ENCODE measurements at regions not wholly inside any gene's neighbourhood (a gene's known extent, or its start where the extent isn't known, plus 50 kb on each side); places are given as distances from the start of the nearest gene placed in this dataset.
"Not testable (repeated sequence)": the region's sequence is repeated elsewhere in the genome, so short reads cannot be mapped to it uniquely, and the experiment has no call there.

GRCh38 chr5:53265043-53265442, 155.5 kb upstream of the MOCS2 start:
- no peaks in the 10 kb centered on the region for H3K27me3 ChIP-seq
- H3K36me3 ChIP-seq = no peaks in the 10 kb centered on the region
- TF ChIP-seq, protein P1, sequence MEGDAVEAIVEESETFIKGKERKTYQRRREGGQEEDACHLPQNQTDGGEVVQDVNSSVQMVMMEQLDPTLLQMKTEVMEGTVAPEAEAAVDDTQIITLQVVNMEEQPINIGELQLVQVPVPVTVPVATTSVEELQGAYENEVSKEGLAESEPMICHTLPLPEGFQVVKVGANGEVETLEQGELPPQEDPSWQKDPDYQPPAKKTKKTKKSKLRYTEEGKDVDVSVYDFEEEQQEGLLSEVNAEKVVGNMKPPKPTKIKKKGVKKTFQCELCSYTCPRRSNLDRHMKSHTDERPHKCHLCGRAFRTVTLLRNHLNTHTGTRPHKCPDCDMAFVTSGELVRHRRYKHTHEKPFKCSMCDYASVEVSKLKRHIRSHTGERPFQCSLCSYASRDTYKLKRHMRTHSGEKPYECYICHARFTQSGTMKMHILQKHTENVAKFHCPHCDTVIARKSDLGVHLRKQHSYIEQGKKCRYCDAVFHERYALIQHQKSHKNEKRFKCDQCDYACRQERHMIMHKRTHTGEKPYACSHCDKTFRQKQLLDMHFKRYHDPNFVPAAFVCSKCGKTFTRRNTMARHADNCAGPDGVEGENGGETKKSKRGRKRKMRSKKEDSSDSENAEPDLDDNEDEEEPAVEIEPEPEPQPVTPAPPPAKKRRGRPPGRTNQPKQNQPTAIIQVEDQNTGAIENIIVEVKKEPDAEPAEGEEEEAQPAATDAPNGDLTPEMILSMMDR (IDR thresholded peaks at IDR 0.05) = no peak
- no peak overlapping the region for H3K27ac ChIP-seq
- no peak for DNase-seq (ENCODE audit: low spot score in 2 of 2)
- no peaks in the 10 kb centered on the region for H3K9me3 ChIP-seq
- no peak overlapping the region for H3K4me3 ChIP-seq
- no peaks in the 10 kb centered on the region for H3K4me1 ChIP-seq
- intact Hi-C loops (cut with DNase I) = loop anchor here (10.0 kb wide), 1 partner anchor 960 kb away; no protein-coding TSS in a partner anchor

DNA sequence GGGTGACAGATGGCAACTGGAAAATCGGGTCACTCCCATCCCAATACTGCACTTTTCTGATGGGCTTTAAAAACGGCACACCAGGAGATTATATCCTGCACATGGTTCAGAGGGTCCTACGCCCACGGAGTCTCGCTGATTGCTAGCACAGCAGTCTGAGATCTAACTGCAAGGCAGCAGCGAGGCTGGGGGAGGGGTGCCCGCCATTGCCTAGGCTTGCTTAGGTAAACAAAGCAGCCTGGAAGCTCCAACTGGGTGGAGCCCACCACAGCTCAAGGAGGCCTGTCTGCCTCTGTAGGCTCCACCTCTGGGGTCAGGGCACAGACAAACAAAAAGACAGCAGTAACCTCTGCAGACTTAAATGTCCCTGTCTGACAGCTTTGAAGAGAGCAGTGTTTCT, 158.7 kb upstream of the MOCS2 start:
- H3K9me3 ChIP-seq; H3K36me3 ChIP-seq; DNase-seq (ENCODE audit: low spot score in 2 of 2); H3K4me3 ChIP-seq; H3K27me3 ChIP-seq; H3K27ac ChIP-seq; H3K4me1 ChIP-seq: not testable (repeated sequence)
- intact Hi-C loops (cut with DNase I) = loop anchor here (10.0 kb wide), 1 partner anchor 957 kb away; no protein-coding TSS in a partner anchor

- H3K4me1 ChIP-seq = no peaks in the 10 kb centered on the region
- intact Hi-C loops (cut with DNase I) = no loop called here
- H3K36me3 ChIP-seq = no peaks in the 10 kb centered on the region
- H3K4me3 ChIP-seq = no peak overlapping the region
- no peak overlapping the region for H3K27ac ChIP-seq
- no peak for DNase-seq (ENCODE audit: low spot score in 2 of 2)
- TF ChIP-seq, protein P1 (IDR thresholded peaks at IDR 0.05) = no peak
- no peaks in the 10 kb centered on the region for H3K27me3 ChIP-seq
- H3K9me3 ChIP-seq = no peaks in the 10 kb centered on the region
Measured at GRCh38 chr5:53275666-53276065, 166.1 kb upstream of the MOCS2 start.

GRCh38 chr5:53276825-53277224, 167.3 kb upstream of the MOCS2 start:
- DNase-seq (ENCODE audit: low spot score in 2 of 2) = no peak
- no peaks in the 10 kb centered on the region for H3K9me3 ChIP-seq
- H3K36me3 ChIP-seq = no peaks in the 10 kb centered on the region
- no peak overlapping the region for H3K27ac ChIP-seq
- TF ChIP-seq, protein P1 (IDR thresholded peaks at IDR 0.05) = no peak
- no peaks in the 10 kb centered on the region for H3K27me3 ChIP-seq
- intact Hi-C loops (cut with DNase I) = no loop called here
- H3K4me3 ChIP-seq = no peak overlapping the region
- H3K4me1 ChIP-seq = no peaks in the 10 kb centered on the region

GRCh38 chr5:53277491-53277890, 167.9 kb upstream of the MOCS2 start:
- H3K36me3 ChIP-seq = no peaks in the 10 kb centered on the region
- DNase-seq (ENCODE audit: low spot score in 2 of 2) = no peak
- H3K9me3 ChIP-seq = no peaks in the 10 kb centered on the region
- H3K4me3 ChIP-seq = no peak overlapping the region
- no peak overlapping the region for H3K27ac ChIP-seq
- H3K27me3 ChIP-seq = no peaks in the 10 kb centered on the region
- H3K4me1 ChIP-seq = no peaks in the 10 kb centered on the region
- TF ChIP-seq, protein P1 (IDR thresholded peaks at IDR 0.05) = no peak
- intact Hi-C loops (cut with DNase I) = no loop called here

- H3K27ac ChIP-seq = no peak overlapping the region
- TF ChIP-seq, protein P1 (IDR thresholded peaks at IDR 0.05) = no peak
- no peaks in the 10 kb centered on the region for H3K4me1 ChIP-seq
- no peak for DNase-seq (ENCODE audit: low spot score in 2 of 2)
- H3K4me3 ChIP-seq = no peak overlapping the region
- no peaks in the 10 kb centered on the region for H3K36me3 ChIP-seq
- no peaks in the 10 kb centered on the region for H3K27me3 ChIP-seq
- no peaks in the 10 kb centered on the region for H3K9me3 ChIP-seq
- intact Hi-C loops (cut with DNase I) = no loop called here
Measured at GRCh38 chr5:53287573-53287972, 178.0 kb upstream of the MOCS2 start.
